ENCODE measurements at regions not wholly inside any gene's neighbourhood (a gene's known extent, or its start where the extent isn't known, plus 50 kb on each side); places are given as distances from the start of the nearest gene placed in this dataset.

DNA sequence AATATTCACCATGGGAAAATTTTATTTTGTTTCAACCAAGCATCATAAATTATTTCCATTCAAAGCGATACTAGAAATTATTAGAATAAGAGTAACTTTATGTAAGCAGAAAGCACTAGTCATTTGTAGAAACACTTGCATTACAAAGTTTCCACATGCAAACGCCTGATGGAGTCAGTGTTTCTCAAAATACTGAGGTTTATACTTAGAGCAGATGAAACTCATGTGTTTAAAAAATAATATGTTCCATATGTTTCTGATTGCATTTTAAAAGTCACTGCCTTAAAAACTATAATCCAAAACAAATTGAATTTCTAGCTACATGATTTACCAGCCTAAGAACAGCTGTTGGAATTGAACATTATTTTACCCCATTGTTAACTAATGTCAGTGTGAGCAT is 1246.4 kb downstream of the SLC16A7 start:
- TF ChIP-seq, protein P1, sequence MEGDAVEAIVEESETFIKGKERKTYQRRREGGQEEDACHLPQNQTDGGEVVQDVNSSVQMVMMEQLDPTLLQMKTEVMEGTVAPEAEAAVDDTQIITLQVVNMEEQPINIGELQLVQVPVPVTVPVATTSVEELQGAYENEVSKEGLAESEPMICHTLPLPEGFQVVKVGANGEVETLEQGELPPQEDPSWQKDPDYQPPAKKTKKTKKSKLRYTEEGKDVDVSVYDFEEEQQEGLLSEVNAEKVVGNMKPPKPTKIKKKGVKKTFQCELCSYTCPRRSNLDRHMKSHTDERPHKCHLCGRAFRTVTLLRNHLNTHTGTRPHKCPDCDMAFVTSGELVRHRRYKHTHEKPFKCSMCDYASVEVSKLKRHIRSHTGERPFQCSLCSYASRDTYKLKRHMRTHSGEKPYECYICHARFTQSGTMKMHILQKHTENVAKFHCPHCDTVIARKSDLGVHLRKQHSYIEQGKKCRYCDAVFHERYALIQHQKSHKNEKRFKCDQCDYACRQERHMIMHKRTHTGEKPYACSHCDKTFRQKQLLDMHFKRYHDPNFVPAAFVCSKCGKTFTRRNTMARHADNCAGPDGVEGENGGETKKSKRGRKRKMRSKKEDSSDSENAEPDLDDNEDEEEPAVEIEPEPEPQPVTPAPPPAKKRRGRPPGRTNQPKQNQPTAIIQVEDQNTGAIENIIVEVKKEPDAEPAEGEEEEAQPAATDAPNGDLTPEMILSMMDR (IDR thresholded peaks at IDR 0.05) = no peak
- TF ChIP-seq POLR2A (IDR thresholded peaks at IDR 0.05) (no peak), POLR2AphosphoS5 (IDR thresholded peaks at IDR 0.05) (no peak)

Data from prostate gland (tissue), 2 donors.